ENCODE measurements at regions not wholly inside any gene's neighbourhood (a gene's known extent, or its start where the extent isn't known, plus 50 kb on each side); places are given as distances from the start of the nearest gene placed in this dataset.

GRCh38 chr6:120759570-120759969 lies 574.7 kb downstream of the TBC1D32 start:
- TF ChIP-seq NFYB (CRISPR knock-in tag; conservative IDR thresholded peaks at IDR 0.05; ENCODE audit: low read depth), result no peak
- no peak for TF ChIP-seq ZNF232 (CRISPR knock-in tag; IDR thresholded peaks at IDR 0.05)
- no peak for TF ChIP-seq ZBTB21 (CRISPR knock-in tag; IDR thresholded peaks at IDR 0.05; ENCODE audit: borderline replicate concordance)
- TF ChIP-seq CTCF (IDR thresholded peaks at IDR 0.05), result no peak
- no peak for TF ChIP-seq USF2 (CRISPR knock-in tag; IDR thresholded peaks at IDR 0.05)
- TF ChIP-seq CDX4 (CRISPR knock-in tag; IDR thresholded peaks at IDR 0.05; ENCODE audit: borderline replicate concordance), result no peak
- no peak for TF ChIP-seq MAX (CRISPR knock-in tag; IDR thresholded peaks at IDR 0.05)
- TF ChIP-seq PREB (CRISPR knock-in tag; IDR thresholded peaks at IDR 0.05; ENCODE audit: borderline replicate concordance), result no peak
- no peak for TF ChIP-seq USF1 (CRISPR knock-in tag; IDR thresholded peaks at IDR 0.05)
